ENCODE measurements at regions not wholly inside any gene's neighbourhood (a gene's known extent, or its start where the extent isn't known, plus 50 kb on each side); places are given as distances from the start of the nearest gene placed in this dataset.

- DNase-seq (ENCODE audit: low read depth), result no peak
These were observed 496.2 kb downstream of the ARHGEF28 start for GRCh38 chr5:74122175-74122574.

DNA sequence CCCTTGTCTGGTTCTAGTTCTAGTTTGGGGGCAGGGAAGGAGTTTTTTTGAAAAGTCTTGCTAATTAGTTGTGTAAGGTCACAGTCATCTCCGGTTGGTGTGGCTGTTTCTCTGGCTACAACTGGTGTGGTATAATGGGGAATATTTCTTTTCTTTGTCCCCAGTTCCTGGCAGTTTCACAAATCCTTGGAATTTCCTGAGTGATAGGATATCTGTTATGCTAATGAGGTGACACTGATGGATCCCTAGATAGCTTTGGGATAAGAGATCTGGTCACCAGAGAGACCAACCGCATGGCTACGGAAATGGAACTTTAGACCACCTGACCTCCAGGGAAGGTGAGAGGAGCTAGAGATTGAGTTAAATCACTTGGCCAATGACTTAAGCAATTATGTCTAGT, 494.6 kb downstream of the ARHGEF28 start:
- DNase-seq (ENCODE audit: low read depth), result no peak

- no peak for DNase-seq (ENCODE audit: low read depth)
These were observed 492.1 kb downstream of the ARHGEF28 start for GRCh38 chr5:74118071-74118470.

GRCh38 chr5:74116984-74117383, 491.0 kb downstream of the ARHGEF28 start:
- DNase-seq (ENCODE audit: low read depth), result no peak

DNA sequence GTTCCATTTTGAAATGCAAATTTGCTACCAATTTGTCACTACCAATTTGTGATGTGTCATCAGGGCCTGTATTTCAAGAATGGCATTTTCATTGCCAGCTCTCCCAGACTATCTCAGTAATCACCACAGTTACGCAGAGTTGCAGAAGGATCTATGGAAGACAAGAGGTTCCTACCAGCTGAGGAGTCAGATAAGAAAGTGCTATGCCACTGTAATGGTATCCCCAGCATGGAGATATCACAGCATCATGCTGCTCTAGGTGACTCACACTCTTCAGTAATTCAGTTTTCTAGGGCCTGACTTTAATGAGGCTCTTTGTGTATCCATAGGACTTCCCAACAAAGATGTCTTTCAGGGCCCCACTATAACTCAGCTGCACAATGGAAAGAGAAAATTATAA, 490.3 kb downstream of the ARHGEF28 start:
- no peak for DNase-seq (ENCODE audit: low read depth)

- no peak for DNase-seq (ENCODE audit: low read depth)
These were observed 487.9 kb downstream of the ARHGEF28 start for GRCh38 chr5:74113927-74114326.

DNA sequence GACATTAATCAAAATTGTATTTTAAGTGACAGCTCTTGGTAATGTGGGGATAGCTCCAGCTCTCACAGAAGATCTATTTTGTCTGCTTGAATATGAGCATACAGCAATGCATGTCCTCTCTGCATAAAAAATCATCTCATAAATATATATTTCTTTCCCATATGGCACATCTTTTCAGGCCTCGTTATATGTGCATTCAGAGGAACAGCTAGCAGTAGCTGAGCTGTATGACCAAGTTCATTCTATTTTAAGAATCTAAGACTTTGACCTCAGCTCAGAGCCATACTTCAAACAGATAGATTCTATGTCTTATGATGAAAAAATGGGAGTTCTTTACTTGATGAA, 487.2 kb downstream of the ARHGEF28 start:
- DNase-seq (ENCODE audit: low read depth), result no peak

DNA sequence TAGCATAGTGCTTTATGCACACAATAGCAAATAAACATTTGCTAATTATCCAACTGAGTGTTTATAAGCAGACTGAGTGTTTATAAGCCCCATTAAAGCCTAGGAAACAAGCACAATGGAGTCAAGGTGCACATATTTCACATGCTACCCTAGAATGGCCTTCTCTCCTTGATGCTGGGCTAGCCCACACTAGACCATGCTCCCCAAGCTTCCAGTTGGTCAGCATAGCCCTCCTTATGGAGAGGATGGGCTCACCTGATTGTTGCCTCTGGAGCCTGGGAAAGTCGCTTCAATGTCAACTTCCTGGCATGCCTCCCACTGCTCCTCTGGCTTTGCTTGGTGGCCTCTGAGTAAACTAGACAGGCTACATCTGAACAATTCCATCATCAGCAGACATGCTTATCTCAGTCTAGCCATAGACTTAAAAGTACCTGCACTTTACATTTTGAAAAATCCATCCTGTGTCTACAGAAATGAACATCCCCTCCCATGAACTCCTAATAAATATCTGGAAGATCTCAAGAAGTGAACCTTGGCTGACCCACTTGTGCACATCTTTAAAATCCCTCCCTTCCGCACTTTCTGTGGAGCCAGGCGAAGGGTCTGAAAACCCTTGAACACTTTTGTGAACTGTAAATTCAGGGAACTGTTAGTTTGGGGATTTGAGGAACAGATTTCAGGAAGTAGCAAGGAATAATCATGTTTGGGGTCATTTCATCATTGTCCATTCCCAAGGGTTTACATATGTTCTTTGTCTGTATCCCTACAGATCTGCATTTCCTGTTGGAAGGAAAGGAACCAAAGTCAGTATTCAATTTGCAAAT, 486.6 kb downstream of the ARHGEF28 start:
- no peak for DNase-seq (ENCODE audit: low read depth)

- DNase-seq (ENCODE audit: low read depth), result no peak
These were observed 485.8 kb downstream of the ARHGEF28 start for GRCh38 chr5:74111764-74112163.

- DNase-seq (ENCODE audit: low read depth), result no peak
These were observed 483.3 kb downstream of the ARHGEF28 start for GRCh38 chr5:74109344-74109743.

GRCh38 chr5:74107899-74108298, 481.9 kb downstream of the ARHGEF28 start:
- DNase-seq (ENCODE audit: low read depth), result no peak

- DNase-seq (ENCODE audit: low read depth), result no peak
These were observed 479.3 kb downstream of the ARHGEF28 start for GRCh38 chr5:74105126-74105780.

GRCh38 chr5:74103131-74104023, 477.4 kb downstream of the ARHGEF28 start:
- DNase-seq (ENCODE audit: low read depth), result no peak

DNA sequence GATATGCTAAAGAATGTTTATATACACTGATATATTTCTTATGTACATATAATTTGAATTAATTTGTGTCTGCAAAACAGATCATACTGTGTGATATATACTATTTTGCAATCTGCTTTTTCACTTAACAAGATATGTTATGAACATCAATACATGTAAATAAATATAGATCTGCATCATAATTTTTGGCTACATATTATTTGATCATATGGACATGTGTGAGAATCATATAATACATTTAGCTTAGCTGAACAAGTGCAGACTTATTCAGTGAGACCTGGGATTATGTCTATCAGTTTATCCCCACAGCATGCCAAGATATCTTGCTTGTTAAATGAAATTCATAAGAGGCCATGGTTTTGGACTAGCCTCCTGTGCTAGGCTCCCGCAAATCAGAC, 474.3 kb downstream of the ARHGEF28 start:
- no peak for DNase-seq (ENCODE audit: low read depth)

GRCh38 chr5:74099538-74100267, 473.7 kb downstream of the ARHGEF28 start:
- DNase-seq (ENCODE audit: low read depth), result no peak

GRCh38 chr5:74098941-74099340, 472.9 kb downstream of the ARHGEF28 start:
- no peak for DNase-seq (ENCODE audit: low read depth)

GRCh38 chr5:74098456-74098855, 472.5 kb downstream of the ARHGEF28 start:
- no peak for DNase-seq (ENCODE audit: low read depth)

DNA sequence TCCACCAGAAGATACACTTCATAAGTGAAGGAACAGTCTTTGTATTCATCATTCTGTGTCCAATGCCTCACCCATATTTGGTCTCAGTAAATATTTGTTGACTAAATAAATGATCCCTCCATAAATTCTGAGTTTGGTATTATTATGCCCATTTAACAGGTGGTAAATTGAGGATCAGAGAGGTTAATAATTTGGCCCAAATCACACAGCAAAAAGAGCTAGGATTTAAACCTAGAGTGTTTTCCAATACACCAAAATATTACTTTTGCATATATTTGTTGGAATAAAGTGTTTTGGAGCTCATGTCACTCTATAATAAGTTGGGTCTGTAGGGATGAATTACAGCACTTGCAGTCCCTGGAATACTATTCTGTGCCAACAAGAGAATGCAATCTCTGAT, 470.3 kb downstream of the ARHGEF28 start:
- DNase-seq (ENCODE audit: low read depth), result no peak

GRCh38 chr5:74095871-74096270, 469.9 kb downstream of the ARHGEF28 start:
- DNase-seq (ENCODE audit: low read depth), result no peak

DNA sequence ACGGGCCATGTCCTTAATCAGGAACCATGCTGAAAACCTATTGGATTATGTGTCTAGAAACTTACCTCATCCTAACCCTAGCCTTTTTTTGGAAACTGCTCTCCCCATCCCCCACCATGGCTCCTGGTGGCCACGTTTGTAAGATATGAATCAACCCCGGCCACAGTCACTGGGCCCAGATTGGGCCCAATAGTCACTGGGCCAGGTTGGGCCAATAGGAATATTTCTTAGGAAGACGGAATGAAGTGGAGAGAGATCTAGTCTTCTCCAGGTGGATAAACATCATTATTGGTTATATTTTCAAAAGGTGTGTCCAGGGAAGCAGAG, 468.7 kb downstream of the ARHGEF28 start:
- no peak for DNase-seq (ENCODE audit: low read depth)

- no peak for DNase-seq (ENCODE audit: low read depth)
These were observed 468.2 kb downstream of the ARHGEF28 start for GRCh38 chr5:74094096-74094781.

DNA sequence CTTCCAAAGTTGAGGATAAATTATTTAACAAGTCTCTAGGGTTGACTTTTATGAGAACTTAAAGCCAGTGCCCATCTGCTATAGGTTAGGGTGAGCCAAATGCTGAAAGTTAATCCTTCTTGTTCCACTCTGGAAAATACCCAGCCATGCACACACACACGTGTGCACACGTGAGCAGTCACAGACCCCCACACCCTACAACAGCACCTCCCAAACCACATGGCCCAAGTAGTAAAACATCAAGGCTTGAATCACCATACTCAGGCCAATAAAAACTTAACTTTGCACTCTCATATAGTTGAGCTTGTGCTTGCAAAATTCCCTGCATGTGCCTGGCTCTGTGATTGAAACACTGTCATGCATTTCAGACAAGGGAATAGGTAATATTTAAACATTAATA, 467.6 kb downstream of the ARHGEF28 start:
- DNase-seq (ENCODE audit: low read depth), result no peak
